ENCODE measurements at regions not wholly inside any gene's neighbourhood (a gene's known extent, or its start where the extent isn't known, plus 50 kb on each side); places are given as distances from the start of the nearest gene placed in this dataset.

GRCh38 chr3:164927728-164928127, 150.6 kb downstream of the SI start:
- in situ Hi-C loops (cut with MboI; ENCODE audit: low sequenced_read_pairs in 4 of 4) (no loop called here), intact Hi-C loops (cut with DNase I; ENCODE audit: low total_unique reads) (no loop called here)
- ATAC-seq: no peak

GRCh38 chr3:164918905-164919304, 159.4 kb downstream of the SI start:
- ATAC-seq (no peak), DNase-seq (no peak)
- intact Hi-C loops (cut with DNase I; ENCODE audit: low total_unique reads) (no loop called here), in situ Hi-C loops (cut with MboI; ENCODE audit: low sequenced_read_pairs in 4 of 4) (no loop called here)
- H3K4me3 ChIP-seq: no peak overlapping the region
- H3K4me1 ChIP-seq: no peaks in the 10 kb centered on the region
- H3K27ac ChIP-seq: no peak overlapping the region
- H3K36me3 ChIP-seq: no peaks in the 10 kb centered on the region
- no peaks in the 10 kb centered on the region for H3K9me3 ChIP-seq
- H3K27me3 ChIP-seq: no peaks in the 10 kb centered on the region
- TF ChIP-seq, protein P1, sequence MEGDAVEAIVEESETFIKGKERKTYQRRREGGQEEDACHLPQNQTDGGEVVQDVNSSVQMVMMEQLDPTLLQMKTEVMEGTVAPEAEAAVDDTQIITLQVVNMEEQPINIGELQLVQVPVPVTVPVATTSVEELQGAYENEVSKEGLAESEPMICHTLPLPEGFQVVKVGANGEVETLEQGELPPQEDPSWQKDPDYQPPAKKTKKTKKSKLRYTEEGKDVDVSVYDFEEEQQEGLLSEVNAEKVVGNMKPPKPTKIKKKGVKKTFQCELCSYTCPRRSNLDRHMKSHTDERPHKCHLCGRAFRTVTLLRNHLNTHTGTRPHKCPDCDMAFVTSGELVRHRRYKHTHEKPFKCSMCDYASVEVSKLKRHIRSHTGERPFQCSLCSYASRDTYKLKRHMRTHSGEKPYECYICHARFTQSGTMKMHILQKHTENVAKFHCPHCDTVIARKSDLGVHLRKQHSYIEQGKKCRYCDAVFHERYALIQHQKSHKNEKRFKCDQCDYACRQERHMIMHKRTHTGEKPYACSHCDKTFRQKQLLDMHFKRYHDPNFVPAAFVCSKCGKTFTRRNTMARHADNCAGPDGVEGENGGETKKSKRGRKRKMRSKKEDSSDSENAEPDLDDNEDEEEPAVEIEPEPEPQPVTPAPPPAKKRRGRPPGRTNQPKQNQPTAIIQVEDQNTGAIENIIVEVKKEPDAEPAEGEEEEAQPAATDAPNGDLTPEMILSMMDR (IDR thresholded peaks at IDR 0.05 in 4 of 5, conservative IDR thresholded peaks at IDR 0.05 in 1 of 5): no peak
- no peak for TF ChIP-seq POLR2A (IDR thresholded peaks at IDR 0.05)

More at GRCh38 chr3:164927728-164928127, 150.6 kb downstream of the SI start:
- Histone ChIP-seq H3K4me1 (no peaks in the 10 kb centered on the region), H3K27ac (no peak overlapping the region), H3K27me3 (no peaks in the 10 kb centered on the region), H3K36me3 (no peaks in the 10 kb centered on the region), H3K4me3 (no peak overlapping the region), H3K9me3 (no peaks in the 10 kb centered on the region)
- TF ChIP-seq, protein P1 (IDR thresholded peaks at IDR 0.05 in 4 of 5, conservative IDR thresholded peaks at IDR 0.05 in 1 of 5): no peak
- TF ChIP-seq POLR2A (IDR thresholded peaks at IDR 0.05): no peak
- DNase-seq: no peak

DNA sequence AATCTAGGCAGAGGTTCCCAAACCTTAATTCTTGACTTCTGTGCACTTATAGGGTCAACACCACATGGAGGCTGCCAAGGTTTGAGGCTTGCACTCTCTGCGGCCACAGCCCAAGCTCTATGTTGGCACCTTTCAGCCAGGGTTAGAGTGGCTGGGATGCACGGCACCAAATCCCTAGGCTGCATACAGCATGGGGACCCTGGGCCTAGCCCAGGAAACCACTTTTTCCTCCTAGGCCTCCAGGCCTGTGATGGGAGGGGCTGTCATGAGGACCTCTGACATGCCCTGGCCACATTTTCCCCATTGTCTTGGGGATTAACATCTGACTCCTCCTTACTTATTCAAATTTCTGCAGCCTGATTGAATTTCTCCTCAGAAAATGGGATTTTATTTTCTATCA, 165.4 kb downstream of the SI start:
- no peaks in the 10 kb centered on the region for H3K4me1 ChIP-seq
- TF ChIP-seq POLR2A (IDR thresholded peaks at IDR 0.05): no peak
- TF ChIP-seq, protein P1 (IDR thresholded peaks at IDR 0.05 in 4 of 5, conservative IDR thresholded peaks at IDR 0.05 in 1 of 5): no peak
- DNase-seq: no peak
- H3K36me3 ChIP-seq: no peaks in the 10 kb centered on the region
- ATAC-seq: no peak
- no peaks in the 10 kb centered on the region for H3K9me3 ChIP-seq
- H3K27ac ChIP-seq: no peak overlapping the region
- no peak overlapping the region for H3K4me3 ChIP-seq
- intact Hi-C loops (cut with DNase I; ENCODE audit: low total_unique reads): no loop called here
- in situ Hi-C loops (cut with MboI; ENCODE audit: low sequenced_read_pairs in 4 of 4): no loop called here
- no peaks in the 10 kb centered on the region for H3K27me3 ChIP-seq

- intact Hi-C loops (cut with DNase I; ENCODE audit: low total_unique reads) (no loop called here), in situ Hi-C loops (cut with MboI; ENCODE audit: low sequenced_read_pairs in 4 of 4) (no loop called here)
- H3K27ac ChIP-seq: no peak overlapping the region
- no peaks in the 10 kb centered on the region for H3K4me1 ChIP-seq
- H3K9me3 ChIP-seq: no peaks in the 10 kb centered on the region
- no peaks in the 10 kb centered on the region for H3K27me3 ChIP-seq
- H3K36me3 ChIP-seq: no peaks in the 10 kb centered on the region
- no peak overlapping the region for H3K4me3 ChIP-seq
- TF ChIP-seq, protein P1 (IDR thresholded peaks at IDR 0.05 in 4 of 5, conservative IDR thresholded peaks at IDR 0.05 in 1 of 5): no peak
- no peak for TF ChIP-seq POLR2A (IDR thresholded peaks at IDR 0.05)
- DNase-seq: no peak
- no peak for ATAC-seq
These were observed 174.4 kb downstream of the SI start for GRCh38 chr3:164903820-164904451.

DNA sequence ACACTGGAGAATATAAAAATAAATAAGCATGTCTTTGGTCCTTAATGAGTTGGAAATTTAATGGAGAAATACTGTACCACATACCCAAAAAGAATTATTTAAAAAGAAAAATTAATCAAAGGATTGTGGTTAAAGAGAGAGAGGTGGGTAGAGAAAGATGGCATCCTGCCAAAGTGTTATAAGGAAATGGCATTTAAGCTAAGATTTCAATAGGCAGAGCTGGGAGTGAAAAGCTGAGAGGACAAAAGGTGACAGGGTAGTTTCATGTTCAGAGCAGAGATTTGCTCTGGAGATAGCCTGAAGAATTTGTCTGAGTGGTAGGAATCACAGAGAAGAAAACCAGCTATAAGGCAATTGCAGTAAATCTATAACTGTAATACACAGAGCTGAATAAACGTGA, 181.0 kb downstream of the SI start:
- Histone ChIP-seq H3K4me3 (no peak overlapping the region), H3K4me1 (no peaks in the 10 kb centered on the region), H3K36me3 (no peaks in the 10 kb centered on the region), H3K27ac (no peak overlapping the region), H3K27me3 (no peaks in the 10 kb centered on the region), H3K9me3 (no peaks in the 10 kb centered on the region)
- intact Hi-C loops (cut with DNase I; ENCODE audit: low total_unique reads) (no loop called here), in situ Hi-C loops (cut with MboI; ENCODE audit: low sequenced_read_pairs in 4 of 4) (no loop called here)
- DNase-seq (no peak), ATAC-seq (no peak)
- TF ChIP-seq, protein P1 (IDR thresholded peaks at IDR 0.05 in 4 of 5, conservative IDR thresholded peaks at IDR 0.05 in 1 of 5): no peak
- no peak for TF ChIP-seq POLR2A (IDR thresholded peaks at IDR 0.05)

All from gastrocnemius medialis (tissue), 4 donors.